A549 (cell line): ENCODE measurements at regions not wholly inside any gene's neighbourhood (a gene's known extent, or its start where the extent isn't known, plus 50 kb on each side); places are given as distances from the start of the nearest gene placed in this dataset.

Source experiments
- RNF2 ChIP-seq: fragments of 200-600 bp; sonication (generic); IDR thresholded peaks from 2 replicates; pipeline ENCODE4 v1.6.1; 2016; ENCODE audit warnings: low read depth, mild to moderate bottlenecking, antibody characterized with exemption, moderate library complexity, borderline replicate concordance
- TF ChIP-seq, protein P1 (sequence below): fragments of >200 bp; sonication (Bioruptor Twin); formaldehyde crosslinking; IDR thresholded peaks from 3 replicates; pipeline ENCODE4 v1.5.1; 2016

DNA sequence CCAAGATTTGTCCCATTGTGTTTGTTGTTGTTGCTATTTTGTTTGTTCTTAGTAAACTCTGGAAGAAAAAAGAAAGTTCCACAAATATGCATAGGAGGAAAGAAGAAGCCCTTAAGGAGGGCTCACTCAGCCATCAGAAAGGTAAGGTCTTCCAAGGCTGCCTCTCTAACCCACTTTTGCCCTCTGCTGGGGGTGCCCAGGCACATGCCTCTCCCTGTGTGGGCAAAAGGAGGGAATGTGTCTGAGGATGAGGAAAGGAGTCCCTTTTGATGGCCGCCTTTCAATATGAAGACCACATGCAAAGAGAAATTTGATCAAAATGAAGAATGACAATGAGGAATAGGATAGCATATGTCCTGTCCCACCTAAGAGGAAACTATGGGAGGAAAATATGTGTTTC lies 248.2 kb upstream of the POU3F2 start:
- TF ChIP-seq RNF2, result no peak
- TF ChIP-seq, protein P1, sequence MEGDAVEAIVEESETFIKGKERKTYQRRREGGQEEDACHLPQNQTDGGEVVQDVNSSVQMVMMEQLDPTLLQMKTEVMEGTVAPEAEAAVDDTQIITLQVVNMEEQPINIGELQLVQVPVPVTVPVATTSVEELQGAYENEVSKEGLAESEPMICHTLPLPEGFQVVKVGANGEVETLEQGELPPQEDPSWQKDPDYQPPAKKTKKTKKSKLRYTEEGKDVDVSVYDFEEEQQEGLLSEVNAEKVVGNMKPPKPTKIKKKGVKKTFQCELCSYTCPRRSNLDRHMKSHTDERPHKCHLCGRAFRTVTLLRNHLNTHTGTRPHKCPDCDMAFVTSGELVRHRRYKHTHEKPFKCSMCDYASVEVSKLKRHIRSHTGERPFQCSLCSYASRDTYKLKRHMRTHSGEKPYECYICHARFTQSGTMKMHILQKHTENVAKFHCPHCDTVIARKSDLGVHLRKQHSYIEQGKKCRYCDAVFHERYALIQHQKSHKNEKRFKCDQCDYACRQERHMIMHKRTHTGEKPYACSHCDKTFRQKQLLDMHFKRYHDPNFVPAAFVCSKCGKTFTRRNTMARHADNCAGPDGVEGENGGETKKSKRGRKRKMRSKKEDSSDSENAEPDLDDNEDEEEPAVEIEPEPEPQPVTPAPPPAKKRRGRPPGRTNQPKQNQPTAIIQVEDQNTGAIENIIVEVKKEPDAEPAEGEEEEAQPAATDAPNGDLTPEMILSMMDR, result no peak
